ENCODE measurements at regions not wholly inside any gene's neighbourhood (a gene's known extent, or its start where the extent isn't known, plus 50 kb on each side); places are given as distances from the start of the nearest gene placed in this dataset.

DNA sequence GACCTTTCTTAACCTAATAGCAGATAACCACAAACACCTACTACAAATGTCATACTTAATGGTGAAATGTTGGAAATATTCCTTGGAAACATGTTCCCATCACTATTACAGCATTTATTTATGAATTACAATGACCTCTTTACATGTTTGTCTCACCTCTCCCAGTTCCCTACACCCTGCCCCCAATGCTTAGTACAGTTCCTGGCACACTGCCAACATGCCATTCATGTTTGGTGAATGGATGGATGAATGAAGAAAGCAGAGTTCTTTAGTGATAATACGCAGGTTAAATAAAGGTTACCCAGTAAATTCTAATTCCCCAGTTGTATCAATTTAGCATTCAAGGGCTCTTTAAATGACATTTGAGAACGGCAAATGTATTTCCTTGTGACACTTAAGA is 259.9 kb upstream of the ATP11B start:
- DNase-seq (ENCODE audit: low read depth, low spot score), result no peak

GRCh38 chr3:182544542-182544941 is 248.8 kb upstream of the ATP11B start:
- DNase-seq (ENCODE audit: low read depth, low spot score), result peak; percentile 24
- H3K4me3 ChIP-seq (ENCODE audit: low read length), result no peak overlapping the region

More for the DNA sequence above, 259.9 kb upstream of the ATP11B start:
- H3K4me3 ChIP-seq (ENCODE audit: low read length), result no peak overlapping the region

- H3K4me3 ChIP-seq (ENCODE audit: low read length), result no peak overlapping the region
- DNase-seq (ENCODE audit: low read depth, low spot score), result no peak
Observed at GRCh38 chr3:182562274-182562673, 231.0 kb upstream of the ATP11B start.

GRCh38 chr3:182565916-182566796 is 227.1 kb upstream of the ATP11B start:
- no peak overlapping the region for H3K4me3 ChIP-seq (ENCODE audit: low read length)
- DNase-seq (ENCODE audit: low read depth, low spot score), result no peak

GRCh38 chr3:182567700-182568099 is 225.6 kb upstream of the ATP11B start:
- no peak for DNase-seq (ENCODE audit: low read depth, low spot score)
- no peak overlapping the region for H3K4me3 ChIP-seq (ENCODE audit: low read length)

- DNase-seq (ENCODE audit: low read depth, low spot score), result no peak
Observed at GRCh38 chr3:182568261-182568660, 225.0 kb upstream of the ATP11B start.

GRCh38 chr3:182568876-182569275 is 224.4 kb upstream of the ATP11B start:
- H3K4me3 ChIP-seq (ENCODE audit: low read length), result no peak overlapping the region

More at GRCh38 chr3:182568261-182568660, 225.0 kb upstream of the ATP11B start:
- no peak overlapping the region for H3K4me3 ChIP-seq (ENCODE audit: low read length)

DNA sequence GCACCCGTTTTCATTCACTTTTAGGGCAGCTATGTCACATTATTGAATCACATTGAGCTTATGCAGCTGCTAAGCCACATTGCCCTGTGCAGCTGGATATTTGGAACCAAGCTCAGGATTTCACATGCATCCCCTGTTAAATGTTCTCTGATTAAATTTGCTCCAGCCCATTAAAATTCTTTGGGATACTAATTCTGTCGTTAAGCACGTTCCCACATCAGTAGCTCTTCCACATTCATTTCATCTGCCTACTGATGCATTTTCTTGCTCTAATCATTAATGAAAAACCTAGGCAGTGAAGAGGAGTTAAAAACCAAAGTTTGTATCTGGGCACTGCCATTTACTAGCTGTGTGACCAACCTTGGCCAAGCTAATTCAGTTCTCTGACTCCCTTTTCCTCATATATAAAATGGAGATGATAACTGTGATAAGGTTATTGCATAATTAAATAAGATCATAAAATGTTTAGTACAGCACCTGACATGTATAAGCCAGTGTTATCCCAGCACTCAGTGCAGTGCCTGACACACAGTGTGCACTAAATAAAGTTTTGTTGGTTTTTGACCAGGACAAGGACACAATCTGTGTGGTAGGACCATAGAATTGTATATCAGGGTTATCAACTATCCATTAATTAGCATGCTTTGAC is 222.2 kb upstream of the ATP11B start:
- no peak overlapping the region for H3K4me3 ChIP-seq (ENCODE audit: low read length)
- DNase-seq (ENCODE audit: low read depth, low spot score), result no peak

More at GRCh38 chr3:182568876-182569275, 224.4 kb upstream of the ATP11B start:
- no peak for DNase-seq (ENCODE audit: low read depth, low spot score)

GRCh38 chr3:182575941-182576340 is 217.4 kb upstream of the ATP11B start:
- DNase-seq (ENCODE audit: low read depth, low spot score), result no peak
- no peak overlapping the region for H3K4me3 ChIP-seq (ENCODE audit: low read length)

DNA sequence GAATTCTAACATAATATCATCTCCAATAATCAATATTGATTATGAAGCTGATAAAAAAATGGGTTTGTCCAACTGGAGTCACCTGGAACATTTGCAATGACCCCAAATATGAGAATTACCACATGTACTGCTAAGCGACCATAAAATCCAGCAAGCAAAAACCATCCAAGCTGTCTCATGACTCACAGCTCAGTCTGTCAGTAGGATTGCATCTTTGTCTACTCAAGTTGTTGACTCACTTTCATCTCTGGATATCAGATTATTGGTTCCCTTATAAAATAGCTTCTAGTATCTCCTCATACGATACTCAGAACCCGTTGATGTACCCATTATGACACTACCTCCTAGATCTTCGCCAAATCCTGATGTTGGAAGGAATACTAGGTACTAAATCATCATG is 209.8 kb upstream of the ATP11B start:
- no peak for DNase-seq (ENCODE audit: low read depth, low spot score)
- H3K4me3 ChIP-seq (ENCODE audit: low read length), result no peak overlapping the region

DNA sequence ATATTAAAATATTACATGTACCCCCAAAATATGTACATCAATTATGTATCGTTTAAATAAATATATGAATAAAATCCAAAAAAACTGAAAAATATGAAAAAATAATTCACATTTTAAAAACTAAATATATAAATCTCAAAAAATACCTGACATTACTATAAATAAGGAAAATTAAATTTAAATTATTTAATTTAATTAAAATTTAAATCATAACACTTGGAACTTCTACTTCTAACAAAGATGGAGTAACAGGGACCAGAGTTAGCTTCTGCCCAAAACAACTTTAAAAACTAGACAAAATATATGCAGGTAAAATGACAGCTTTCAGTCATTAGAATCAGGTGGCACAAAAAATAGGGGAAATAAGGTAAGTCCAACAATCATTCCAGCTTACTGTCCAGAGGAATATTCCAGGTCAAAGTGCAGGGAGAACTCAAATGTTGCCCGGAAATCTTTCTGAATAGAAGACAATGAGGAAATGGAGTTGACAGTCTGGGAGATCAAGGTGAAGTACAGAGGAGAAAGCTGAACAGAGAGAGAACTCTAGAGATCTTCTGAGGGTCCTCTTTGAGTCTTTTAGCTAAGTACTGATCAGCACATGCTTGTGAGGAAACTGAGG is 207.7 kb upstream of the ATP11B start:
- no peak overlapping the region for H3K4me3 ChIP-seq (ENCODE audit: low read length)
- no peak for DNase-seq (ENCODE audit: low read depth, low spot score)

DNA sequence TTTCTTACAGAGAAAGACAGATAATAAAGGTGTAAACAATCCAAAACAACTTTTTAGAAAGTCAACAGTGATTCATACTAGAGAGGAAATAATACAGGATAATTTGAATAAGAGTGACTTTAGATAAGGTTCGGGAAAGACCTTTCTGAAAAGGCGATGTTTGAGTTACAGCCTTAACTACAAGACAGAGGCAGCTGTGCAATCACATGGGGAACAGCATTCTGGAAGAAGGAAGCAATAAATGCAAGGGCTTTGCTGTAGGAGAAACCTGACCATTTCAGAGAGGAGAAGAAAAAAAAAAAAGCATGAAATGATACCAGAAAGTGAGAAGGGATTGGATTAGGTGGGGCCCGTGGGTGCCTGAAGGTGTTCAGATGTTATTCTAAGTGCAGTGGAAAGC is 200.6 kb upstream of the ATP11B start:
- H3K4me3 ChIP-seq (ENCODE audit: low read length), result no peak overlapping the region
- no peak for DNase-seq (ENCODE audit: low read depth, low spot score)

DNA sequence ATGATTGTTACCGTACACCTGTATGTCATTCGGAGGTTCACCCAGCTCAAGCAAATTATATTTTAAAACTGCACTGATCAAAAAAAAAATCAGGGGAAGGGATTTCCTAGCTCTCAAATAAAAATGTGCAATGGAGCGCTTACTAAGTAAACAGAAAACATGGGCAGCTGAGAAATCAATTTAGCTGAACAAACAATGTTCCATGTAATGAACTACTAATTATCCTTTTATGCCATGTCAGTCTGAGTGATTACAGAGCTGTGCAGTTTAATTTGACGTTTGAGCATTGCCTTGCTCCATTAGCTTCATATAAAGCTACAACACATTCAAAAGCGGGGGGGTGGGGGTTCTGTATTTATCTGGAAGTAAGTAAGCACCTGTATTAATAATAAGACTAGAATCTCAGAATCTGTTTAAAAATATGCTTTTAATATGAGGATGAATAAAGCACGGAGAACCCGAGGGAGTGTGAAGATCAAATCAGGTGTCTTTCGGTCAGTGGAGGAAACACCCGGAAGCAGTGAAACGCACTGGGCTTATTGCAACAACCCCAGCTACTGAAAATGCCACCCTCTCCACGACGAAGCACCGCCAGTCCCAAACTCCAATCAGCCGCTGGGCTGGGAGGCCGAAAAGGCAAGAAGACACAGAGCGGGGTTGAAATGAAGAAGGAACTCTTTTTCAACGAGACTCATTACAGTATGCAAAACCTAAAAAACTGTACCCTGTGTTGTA is 196.5 kb upstream of the ATP11B start:
- DNase-seq (ENCODE audit: low read depth, low spot score), result no peak
- H3K4me3 ChIP-seq (ENCODE audit: low read length), result no peak overlapping the region

GRCh38 chr3:182597621-182598041 is 195.7 kb upstream of the ATP11B start:
- DNase-seq (ENCODE audit: low read depth, low spot score), result no peak
- no peak overlapping the region for H3K4me3 ChIP-seq (ENCODE audit: low read length)

- H3K4me3 ChIP-seq (ENCODE audit: low read length), result no peak overlapping the region
- no peak for DNase-seq (ENCODE audit: low read depth, low spot score)
Observed at GRCh38 chr3:182601597-182601996, 191.7 kb upstream of the ATP11B start.

DNA sequence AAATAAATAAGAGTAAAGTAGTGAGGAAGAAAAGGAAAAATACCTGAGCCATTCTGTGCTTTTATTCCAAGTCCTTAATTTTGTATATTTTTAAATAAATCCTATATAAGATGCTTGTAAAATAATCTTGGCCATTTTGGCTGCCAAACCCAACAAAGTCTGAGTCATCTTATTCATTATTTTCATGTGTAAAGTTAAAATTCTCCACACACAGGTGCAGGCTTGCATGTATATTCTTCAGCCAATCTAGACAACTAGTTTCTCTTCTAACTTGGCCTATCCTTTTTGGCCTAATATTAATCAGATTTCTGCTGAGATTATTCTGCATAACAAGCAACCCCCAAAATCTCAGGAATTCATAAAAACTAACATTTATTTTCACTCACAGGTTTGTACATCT is 189.8 kb upstream of the ATP11B start:
- H3K4me3 ChIP-seq (ENCODE audit: low read length), result no peak overlapping the region
- no peak for DNase-seq (ENCODE audit: low read depth, low spot score)

DNA sequence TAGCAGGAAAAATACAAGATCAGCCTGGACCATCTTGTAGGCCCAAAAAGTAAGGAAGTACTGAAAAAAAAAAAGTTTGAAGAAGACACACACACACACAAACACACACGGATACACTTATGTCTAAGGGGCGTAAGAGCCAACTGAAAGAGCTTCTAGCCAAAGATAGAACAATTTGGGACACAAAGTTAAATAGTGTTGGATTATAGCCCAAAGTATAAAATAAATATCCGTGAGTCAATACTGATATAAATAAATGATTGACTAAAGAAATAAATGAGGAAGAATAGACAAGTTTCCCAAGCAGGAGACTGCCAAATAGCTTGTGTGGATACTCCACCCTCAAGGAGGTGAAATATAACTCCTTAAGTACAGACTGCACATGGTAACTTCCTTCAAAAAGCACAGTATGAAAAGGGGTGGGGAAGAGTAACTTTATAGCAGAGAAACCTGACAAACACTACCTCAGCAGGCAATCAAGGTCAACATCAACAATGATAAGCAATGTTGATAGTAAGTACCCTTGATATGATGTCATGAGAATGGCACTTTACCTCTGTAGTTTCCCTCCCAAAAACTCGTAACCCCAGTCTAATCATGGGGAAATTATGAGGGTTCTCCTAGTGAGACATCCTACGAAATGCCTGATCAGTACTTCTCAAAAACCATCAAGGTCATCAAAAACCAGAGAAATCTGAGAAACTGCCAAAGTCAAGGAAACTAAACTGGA is 187.3 kb upstream of the ATP11B start:
- no peak for DNase-seq (ENCODE audit: low read depth, low spot score)
- H3K4me3 ChIP-seq (ENCODE audit: low read length), result no peak overlapping the region

- DNase-seq (ENCODE audit: low read depth, low spot score), result no peak
- H3K4me3 ChIP-seq (ENCODE audit: low read length), result no peak overlapping the region
Observed at GRCh38 chr3:182606905-182607504, 186.3 kb upstream of the ATP11B start.

Data from Jurkat, Clone E6-1 (cell line).